ENCODE measurements at regions not wholly inside any gene's neighbourhood (a gene's known extent, or its start where the extent isn't known, plus 50 kb on each side); places are given as distances from the start of the nearest gene placed in this dataset.

GRCh38 chr13:99903140-99903539 lies 68.4 kb downstream of the ZIC5 start:
- Histone ChIP-seq H3K27ac (ENCODE audit: low read length) (no peak overlapping the region), H3K36me3 (ENCODE audit: control insufficient read depth, insufficient read depth, low read length) (no peaks in the 10 kb centered on the region), H3K9me3 (ENCODE audit: control insufficient read depth, low read depth, low read length) (no peaks in the 10 kb centered on the region), H3K4me1 (ENCODE audit: control insufficient read depth, insufficient read depth, low read length) (no peaks in the 10 kb centered on the region), H3K4me3 (ENCODE audit: low read length) (no peak overlapping the region), H3K27me3 (ENCODE audit: control insufficient read depth, insufficient read depth, low read length) (peaks cover 34% of the 10 kb centered on the region)
- no peak for DNase-seq
- WGBS (ENCODE audit: insufficient coverage, low lambda C conversion rate) = 75% methylated on average over 6 of the region's 7 CpGs

DNA sequence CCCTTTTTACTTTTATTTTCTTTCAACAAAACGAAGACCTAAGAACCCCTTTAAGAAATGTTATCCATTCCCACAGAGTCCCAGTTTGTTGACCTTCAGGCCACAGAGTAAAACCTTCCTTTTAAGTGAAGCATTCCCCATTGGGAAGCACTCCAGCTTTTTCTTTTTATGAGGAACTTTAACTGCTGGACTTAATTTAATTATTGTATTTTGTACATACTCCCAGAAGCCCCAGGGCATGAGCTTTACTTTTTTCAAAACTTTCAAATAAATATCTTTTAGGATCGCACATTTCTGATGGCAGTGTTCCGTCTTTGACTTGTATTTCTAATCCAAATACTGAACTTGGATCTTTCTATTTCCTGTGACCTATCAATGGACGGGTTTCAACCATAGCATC lies 68.9 kb downstream of the ZIC5 start:
- H3K27me3 ChIP-seq (ENCODE audit: control insufficient read depth, insufficient read depth, low read length) = peaks cover 34% of the 10 kb centered on the region
- H3K4me3 ChIP-seq (ENCODE audit: low read length) = no peak overlapping the region
- no peaks in the 10 kb centered on the region for H3K4me1 ChIP-seq (ENCODE audit: control insufficient read depth, insufficient read depth, low read length)
- no peak for DNase-seq
- H3K36me3 ChIP-seq (ENCODE audit: control insufficient read depth, insufficient read depth, low read length) = no peaks in the 10 kb centered on the region
- WGBS (ENCODE audit: insufficient coverage, low lambda C conversion rate) = 50% methylated on average over 4 of the region's 4 CpGs
- no peak overlapping the region for H3K27ac ChIP-seq (ENCODE audit: low read length)
- H3K9me3 ChIP-seq (ENCODE audit: control insufficient read depth, low read depth, low read length) = no peaks in the 10 kb centered on the region

DNA sequence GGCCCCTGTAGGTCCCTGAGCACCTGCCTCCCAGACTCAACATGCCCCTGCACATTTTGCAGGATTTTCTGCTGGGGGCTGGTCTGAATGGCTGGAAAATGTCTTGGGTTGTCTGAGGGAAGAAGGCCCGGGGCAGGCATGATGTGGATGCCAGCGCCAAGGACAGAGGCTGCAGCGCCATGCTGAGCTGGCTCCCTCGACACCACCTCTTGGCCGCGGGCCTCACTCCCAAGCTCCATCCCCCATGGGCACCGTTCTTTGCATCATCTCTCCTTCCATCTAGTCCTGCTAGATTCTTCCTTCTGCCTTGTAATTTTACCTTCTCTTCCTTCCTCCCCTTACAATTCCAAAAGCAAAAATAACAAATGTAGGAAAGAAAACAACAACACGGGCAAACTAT lies 70.6 kb downstream of the ZIC5 start:
- Histone ChIP-seq H3K4me1 (ENCODE audit: control insufficient read depth, insufficient read depth, low read length) (no peaks in the 10 kb centered on the region), H3K27ac (ENCODE audit: low read length) (no peak overlapping the region), H3K4me3 (ENCODE audit: low read length) (no peak overlapping the region), H3K27me3 (ENCODE audit: control insufficient read depth, insufficient read depth, low read length) (peaks cover 49% of the 10 kb centered on the region), H3K9me3 (ENCODE audit: control insufficient read depth, low read depth, low read length) (peaks cover 3% of the 10 kb centered on the region), H3K36me3 (ENCODE audit: control insufficient read depth, insufficient read depth, low read length) (no peaks in the 10 kb centered on the region)
- DNase-seq = no peak
- WGBS (ENCODE audit: insufficient coverage, low lambda C conversion rate) = 88% methylated on average over 3 of the region's 8 CpGs

DNA sequence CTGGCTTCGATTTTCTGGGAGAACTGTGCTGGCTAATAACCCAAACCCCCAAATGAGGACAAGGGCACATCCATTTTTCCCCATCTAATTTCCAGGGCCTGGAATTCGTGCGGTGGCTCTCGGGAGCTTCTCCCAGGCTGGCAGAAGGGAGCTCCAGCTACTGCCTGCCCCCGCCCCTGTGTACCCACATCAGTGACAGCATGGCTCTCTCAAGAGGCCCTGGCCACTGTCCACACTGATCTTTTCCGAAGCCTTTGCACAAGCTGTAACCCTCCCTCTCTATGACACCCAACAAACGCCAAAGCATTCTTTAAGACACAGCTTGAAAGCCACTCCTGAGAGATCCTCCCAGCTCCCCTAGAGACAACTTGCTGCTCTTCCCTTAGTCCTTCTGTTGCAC lies 73.1 kb downstream of the ZIC5 start:
- H3K36me3 ChIP-seq (ENCODE audit: control insufficient read depth, insufficient read depth, low read length) = no peaks in the 10 kb centered on the region
- peaks cover 5% of the 10 kb centered on the region for H3K4me1 ChIP-seq (ENCODE audit: control insufficient read depth, insufficient read depth, low read length)
- H3K27me3 ChIP-seq (ENCODE audit: control insufficient read depth, insufficient read depth, low read length) = peaks cover 69% of the 10 kb centered on the region
- no peak for DNase-seq
- no peak overlapping the region for H3K4me3 ChIP-seq (ENCODE audit: low read length)
- no peak overlapping the region for H3K27ac ChIP-seq (ENCODE audit: low read length)
- peaks cover 9% of the 10 kb centered on the region for H3K9me3 ChIP-seq (ENCODE audit: control insufficient read depth, low read depth, low read length)
- no CpG with 5 or more reads among the region's 7 CpGs for WGBS (ENCODE audit: insufficient coverage, low lambda C conversion rate)

DNA sequence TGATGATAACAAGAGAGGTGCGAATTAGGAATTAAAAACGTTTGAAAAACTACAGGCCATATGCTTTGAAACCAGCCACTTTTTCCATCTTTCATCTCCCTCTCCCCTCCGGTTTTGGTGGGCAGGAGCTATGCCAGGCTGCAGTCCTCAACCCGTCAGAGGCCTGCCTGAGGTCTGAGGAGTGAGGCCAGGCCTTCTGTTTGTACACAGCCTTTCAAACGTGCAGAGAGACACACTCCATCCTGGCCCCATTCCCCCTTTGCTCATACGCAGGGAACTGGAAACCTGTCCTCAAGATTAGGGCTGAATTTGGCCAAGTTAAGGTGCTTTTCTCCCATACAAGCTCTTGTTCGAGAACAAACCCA lies 74.5 kb downstream of the ZIC5 start:
- peaks cover 9% of the 10 kb centered on the region for H3K9me3 ChIP-seq (ENCODE audit: control insufficient read depth, low read depth, low read length)
- no peak overlapping the region for H3K4me3 ChIP-seq (ENCODE audit: low read length)
- no CpG with 5 or more reads among the region's 7 CpGs for WGBS (ENCODE audit: insufficient coverage, low lambda C conversion rate)
- H3K4me1 ChIP-seq (ENCODE audit: control insufficient read depth, insufficient read depth, low read length) = peaks cover 5% of the 10 kb centered on the region
- no peak overlapping the region for H3K27ac ChIP-seq (ENCODE audit: low read length)
- no peaks in the 10 kb centered on the region for H3K36me3 ChIP-seq (ENCODE audit: control insufficient read depth, insufficient read depth, low read length)
- DNase-seq = no peak
- H3K27me3 ChIP-seq (ENCODE audit: control insufficient read depth, insufficient read depth, low read length) = peaks cover 77% of the 10 kb centered on the region

GRCh38 chr13:99896369-99897075 lies 75.0 kb downstream of the ZIC5 start:
- Histone ChIP-seq H3K9me3 (ENCODE audit: control insufficient read depth, low read depth, low read length) (peaks cover 9% of the 10 kb centered on the region), H3K27ac (ENCODE audit: low read length) (no peak overlapping the region), H3K4me1 (ENCODE audit: control insufficient read depth, insufficient read depth, low read length) (peaks cover 5% of the 10 kb centered on the region), H3K36me3 (ENCODE audit: control insufficient read depth, insufficient read depth, low read length) (no peaks in the 10 kb centered on the region), H3K4me3 (ENCODE audit: low read length) (no peak overlapping the region), H3K27me3 (ENCODE audit: control insufficient read depth, insufficient read depth, low read length) (peaks cover 79% of the 10 kb centered on the region)
- no peak for DNase-seq
- WGBS (ENCODE audit: insufficient coverage, low lambda C conversion rate) = 80% methylated on average over 2 of the region's 37 CpGs

DNA sequence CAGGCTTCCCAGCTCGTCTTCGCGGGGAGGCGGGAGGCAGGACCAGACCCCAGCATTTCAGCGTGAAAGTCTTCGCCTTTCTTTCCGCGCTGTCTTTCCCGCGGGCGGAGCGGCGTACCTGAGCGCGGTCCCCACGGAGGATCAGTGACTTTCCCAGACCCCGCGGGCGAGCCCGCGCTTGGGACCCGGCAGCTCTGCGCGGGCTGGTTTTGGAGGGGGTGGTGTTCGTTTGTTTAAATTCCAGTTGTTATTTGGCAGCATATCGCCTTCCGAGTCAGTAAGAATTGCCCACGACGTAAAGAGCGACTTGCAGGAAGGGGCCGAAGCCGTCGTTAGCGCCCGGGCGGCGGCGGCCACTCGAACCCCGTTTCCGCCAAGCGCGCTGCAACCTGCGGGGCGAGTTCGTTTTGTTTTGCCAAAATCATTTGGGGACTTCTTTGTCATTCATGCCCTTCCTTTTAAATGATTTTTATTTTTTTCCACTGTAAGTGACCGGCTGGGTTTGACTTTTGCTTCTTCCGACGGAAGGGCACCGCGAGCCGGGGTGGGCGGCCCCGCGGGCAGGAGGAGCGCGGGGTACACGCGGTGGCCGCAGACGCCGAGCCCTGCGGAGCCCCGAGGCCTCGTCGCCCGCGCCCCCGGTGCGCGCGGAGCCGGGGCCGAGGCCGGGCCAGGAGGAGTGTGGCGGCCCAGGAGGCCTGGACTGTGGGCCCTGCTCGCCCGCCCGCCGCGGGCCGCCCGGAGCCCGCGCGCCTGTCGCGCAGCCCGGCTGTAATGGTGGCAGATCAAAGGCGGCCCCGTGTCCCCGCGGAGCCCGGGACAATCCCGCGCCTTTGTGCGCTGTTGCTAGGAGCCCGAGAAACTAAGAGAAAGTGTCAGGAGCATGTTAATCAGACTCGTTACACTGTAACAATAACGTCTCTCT lies 75.9 kb downstream of the ZIC5 start:
- Histone ChIP-seq H3K9me3 (ENCODE audit: control insufficient read depth, low read depth, low read length) (peaks cover 9% of the 10 kb centered on the region), H3K27ac (ENCODE audit: low read length) (no peak overlapping the region), H3K4me3 (ENCODE audit: low read length) (peak overlapping the region; percentile 16), H3K27me3 (ENCODE audit: control insufficient read depth, insufficient read depth, low read length) (peaks cover 75% of the 10 kb centered on the region), H3K4me1 (ENCODE audit: control insufficient read depth, insufficient read depth, low read length) (peaks cover 5% of the 10 kb centered on the region), H3K36me3 (ENCODE audit: control insufficient read depth, insufficient read depth, low read length) (no peaks in the 10 kb centered on the region)
- DNase-seq = peak in 1 of 2 donors; percentile 48
- WGBS (ENCODE audit: insufficient coverage, low lambda C conversion rate) = no CpG with 5 or more reads among the region's 100 CpGs

DNA sequence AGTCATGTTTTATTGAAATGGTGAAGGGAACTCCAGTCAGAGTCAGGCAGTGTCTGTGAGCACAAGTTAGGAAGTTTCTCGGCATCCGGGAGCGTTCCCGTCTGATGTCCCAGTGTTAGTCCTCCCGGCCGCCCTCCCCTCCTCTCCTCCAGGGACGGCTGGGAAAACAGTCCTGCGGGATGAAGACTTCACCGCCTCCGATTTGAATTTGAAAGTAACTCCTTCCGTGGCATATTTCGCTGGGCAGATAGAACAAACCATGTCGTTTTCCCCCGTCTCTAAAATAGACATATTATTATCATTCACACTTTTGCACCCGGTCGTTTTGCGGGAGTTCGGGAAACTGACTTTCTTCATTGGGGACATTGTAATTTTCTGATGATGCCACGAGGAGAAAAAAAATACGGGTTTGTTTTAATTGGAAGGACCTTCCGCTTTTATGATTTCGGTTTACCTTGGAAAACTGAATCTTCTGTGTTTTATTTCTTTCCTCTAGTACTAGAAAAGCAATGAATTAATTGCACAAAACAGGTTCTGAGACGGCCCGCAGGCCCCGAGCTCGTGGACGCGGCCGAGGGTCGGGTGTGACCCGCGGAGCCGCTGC lies 76.6 kb downstream of the ZIC5 start:
- Histone ChIP-seq H3K9me3 (ENCODE audit: control insufficient read depth, low read depth, low read length) (peaks cover 9% of the 10 kb centered on the region), H3K36me3 (ENCODE audit: control insufficient read depth, insufficient read depth, low read length) (no peaks in the 10 kb centered on the region), H3K4me3 (ENCODE audit: low read length) (peak overlapping the region; percentile 16), H3K27ac (ENCODE audit: low read length) (no peak overlapping the region), H3K27me3 (ENCODE audit: control insufficient read depth, insufficient read depth, low read length) (peaks cover 71% of the 10 kb centered on the region), H3K4me1 (ENCODE audit: control insufficient read depth, insufficient read depth, low read length) (peaks cover 5% of the 10 kb centered on the region)
- DNase-seq = peak in 1 of 2 donors; percentile 45
- 5% methylated on average over 7 of the region's 33 CpGs for WGBS (ENCODE audit: insufficient coverage, low lambda C conversion rate)

- Histone ChIP-seq H3K36me3 (ENCODE audit: control insufficient read depth, insufficient read depth, low read length) (no peaks in the 10 kb centered on the region), H3K4me1 (ENCODE audit: control insufficient read depth, insufficient read depth, low read length) (peaks cover 5% of the 10 kb centered on the region), H3K27ac (ENCODE audit: low read length) (no peak overlapping the region), H3K4me3 (ENCODE audit: low read length) (no peak overlapping the region), H3K27me3 (ENCODE audit: control insufficient read depth, insufficient read depth, low read length) (peaks cover 70% of the 10 kb centered on the region), H3K9me3 (ENCODE audit: control insufficient read depth, low read depth, low read length) (peaks cover 9% of the 10 kb centered on the region)
- DNase-seq = no peak
- 82% methylated on average over 5 of the region's 13 CpGs for WGBS (ENCODE audit: insufficient coverage, low lambda C conversion rate)
Measured at GRCh38 chr13:99894105-99894839, 77.3 kb downstream of the ZIC5 start.

GRCh38 chr13:99893567-99893966 lies 78.0 kb downstream of the ZIC5 start:
- H3K27ac ChIP-seq (ENCODE audit: low read length) = no peak overlapping the region
- no peak overlapping the region for H3K4me3 ChIP-seq (ENCODE audit: low read length)
- H3K36me3 ChIP-seq (ENCODE audit: control insufficient read depth, insufficient read depth, low read length) = no peaks in the 10 kb centered on the region
- WGBS (ENCODE audit: insufficient coverage, low lambda C conversion rate) = 100% methylated on average over 2 of the region's 9 CpGs
- H3K27me3 ChIP-seq (ENCODE audit: control insufficient read depth, insufficient read depth, low read length) = peaks cover 66% of the 10 kb centered on the region
- H3K9me3 ChIP-seq (ENCODE audit: control insufficient read depth, low read depth, low read length) = peaks cover 9% of the 10 kb centered on the region
- no peak for DNase-seq
- H3K4me1 ChIP-seq (ENCODE audit: control insufficient read depth, insufficient read depth, low read length) = peaks cover 5% of the 10 kb centered on the region
